H1 (cell line): ENCODE measurements at regions not wholly inside any gene's neighbourhood (a gene's known extent, or its start where the extent isn't known, plus 50 kb on each side); places are given as distances from the start of the nearest gene placed in this dataset.

Experiments used
- ASH2L ChIP-seq: fragments of 200-600, 300-600 bp; sonication (generic); IDR thresholded peaks from one replicate; pipeline ENCODE4 v1.7.1; 2017; ENCODE audit warnings: low read length
- CHD7 ChIP-seq: fragments of 300-600 bp; sonication (generic); IDR thresholded peaks from 2 replicates; pipeline ENCODE4 v1.7.1; 2012; ENCODE audit warnings: low read length, moderate library complexity, mild to moderate bottlenecking, inconsistent platforms; ENCODE audit not compliant: insufficient replicate concordance
- EGR1 ChIP-seq: IDR thresholded peaks from 2 replicates; pipeline ENCODE4 v1.6.1; 2011; ENCODE audit warnings: low read depth, low read length, borderline replicate concordance
- GABPA ChIP-seq: IDR thresholded peaks from 2 replicates; pipeline ENCODE4 v1.6.1; 2011; ENCODE audit warnings: mild to moderate bottlenecking, low read length, moderate library complexity, borderline replicate concordance; ENCODE audit not compliant: insufficient read depth
- GTF2F1 ChIP-seq: IDR thresholded peaks from 2 replicates; pipeline ENCODE4 v1.6.1; 2012; ENCODE audit warnings: low read depth, low read length, improper control_type of control experiment, borderline replicate concordance
- HDAC2 ChIP-seq, 2 experiments: fragments of 300-600 bp in 1 of 2; sonication (generic) in 1 of 2; IDR thresholded peaks; 2 replicates each; pipeline ENCODE4 v1.6.1; 2011 to 2012; ENCODE audit warnings: low read depth in 2 of 2, low read length in 2 of 2, mild to moderate bottlenecking in 2 of 2, moderate library complexity in 2 of 2, borderline replicate concordance in 1 of 2, inconsistent platforms in 1 of 2
- HDAC6 ChIP-seq: IDR thresholded peaks from one replicate; pipeline ENCODE4 v1.7.1; 2012; ENCODE audit warnings: low read depth, mild to moderate bottlenecking, inconsistent platforms, low read length, moderate library complexity
- MAFK ChIP-seq: IDR thresholded peaks from 2 replicates; pipeline ENCODE4 v1.6.1; 2012; ENCODE audit warnings: low read depth, mild to moderate bottlenecking, improper control_type of control experiment, low read length
- POLR2AphosphoS5 ChIP-seq: IDR thresholded peaks from 2 replicates; pipeline ENCODE4 v1.6.1; 2011; ENCODE audit warnings: low read depth, low read length
- SP4 ChIP-seq: IDR thresholded peaks from 2 replicates; pipeline ENCODE4 v1.6.1; 2012; ENCODE audit warnings: low read length, inconsistent platforms
- SRF ChIP-seq: IDR thresholded peaks from 2 replicates; pipeline ENCODE4 v1.6.1; 2011; ENCODE audit warnings: mild to moderate bottlenecking, low read depth, low read length, moderate library complexity
- TBP ChIP-seq: IDR thresholded peaks from 2 replicates; pipeline ENCODE4 v1.6.1; 2011; ENCODE audit warnings: low read depth, low read length, improper control_type of control experiment

GRCh38 chrX:38878641-38879340 is 77.5 kb downstream of the MID1IP1 start (continued):
- TF ChIP-seq CHD7, result no peak
- no peak for TF ChIP-seq MAFK
- TF ChIP-seq SRF, result no peak
- TF ChIP-seq TBP, result no peak
- no peak for TF ChIP-seq HDAC6
- no peak for TF ChIP-seq HDAC2 (IDR thresholded peaks at IDR 0.05; ENCODE audit: borderline replicate concordance in 1 of 2, low read depth in 2 of 2, low read length in 2 of 2)
- TF ChIP-seq SP4, result no peak
- no peak for TF ChIP-seq ASH2L
- no peak for TF ChIP-seq GABPA
- TF ChIP-seq EGR1, result no peak
- TF ChIP-seq GTF2F1, result no peak
- TF ChIP-seq POLR2AphosphoS5, result no peak
